ENCODE measurements at regions not wholly inside any gene's neighbourhood (a gene's known extent, or its start where the extent isn't known, plus 50 kb on each side); places are given as distances from the start of the nearest gene placed in this dataset.

- DNase-seq = no peak
These were observed 459.4 kb upstream of the GRIA1 start for GRCh38 chr5:153030755-153031725.

GRCh38 chr5:153039501-153039900 is 451.0 kb upstream of the GRIA1 start:
- DNase-seq = no peak

GRCh38 chr5:153043886-153044285 is 446.6 kb upstream of the GRIA1 start:
- DNase-seq = no peak

GRCh38 chr5:153050496-153051179 is 439.8 kb upstream of the GRIA1 start:
- no peak for DNase-seq

GRCh38 chr5:153066281-153066680 is 424.2 kb upstream of the GRIA1 start:
- no peak for DNase-seq

- no peak for DNase-seq
These were observed 422.6 kb upstream of the GRIA1 start for GRCh38 chr5:153067869-153068268.

- peak; percentile 20 for DNase-seq
These were observed 411.1 kb upstream of the GRIA1 start for GRCh38 chr5:153079396-153079795.

- no peak for DNase-seq
These were observed 409.5 kb upstream of the GRIA1 start for GRCh38 chr5:153080940-153081339.

GRCh38 chr5:153081385-153081784 is 409.1 kb upstream of the GRIA1 start:
- DNase-seq = no peak

GRCh38 chr5:153084511-153084910 is 406.0 kb upstream of the GRIA1 start:
- no peak for DNase-seq

- no peak for DNase-seq
These were observed 404.0 kb upstream of the GRIA1 start for GRCh38 chr5:153086486-153086885.

GRCh38 chr5:153088538-153088937 is 401.9 kb upstream of the GRIA1 start:
- DNase-seq = no peak

- DNase-seq = no peak
These were observed 396.1 kb upstream of the GRIA1 start for GRCh38 chr5:153094333-153094732.

GRCh38 chr5:153096381-153096780 is 394.1 kb upstream of the GRIA1 start:
- DNase-seq = no peak

GRCh38 chr5:153099328-153099727 is 391.1 kb upstream of the GRIA1 start:
- no peak for DNase-seq

GRCh38 chr5:153101235-153102180 is 389.0 kb upstream of the GRIA1 start:
- no peak for DNase-seq

GRCh38 chr5:153116916-153117315 is 373.6 kb upstream of the GRIA1 start:
- DNase-seq = no peak

- DNase-seq = peak; percentile 17
These were observed 372.5 kb upstream of the GRIA1 start for GRCh38 chr5:153118018-153118417.

- no peak for DNase-seq
These were observed 368.1 kb upstream of the GRIA1 start for GRCh38 chr5:153122403-153122802.

- no peak for DNase-seq
These were observed 360.2 kb upstream of the GRIA1 start for GRCh38 chr5:153130296-153130695.

- no peak for DNase-seq
These were observed 355.1 kb upstream of the GRIA1 start for GRCh38 chr5:153135411-153135810.

GRCh38 chr5:153136910-153137614 is 353.4 kb upstream of the GRIA1 start:
- no peak for DNase-seq

All from OCI-M1 (cell line).